DOHH2 (cell line): ENCODE measurements at regions not wholly inside any gene's neighbourhood (a gene's known extent, or its start where the extent isn't known, plus 50 kb on each side); places are given as distances from the start of the nearest gene placed in this dataset.

ENCODE experiments used
- H3F3A ChIP-seq: fragments of 200-600 bp; sonication (generic), shearing (Covaris generic); 2 replicates; pipeline ENCODE4 v1.6.0; 2016; ENCODE audit warnings: antibody characterized with exemption, mild to moderate bottlenecking; ENCODE audit not compliant: control insufficient read depth, insufficient read depth
- H3K27ac ChIP-seq: fragments of 200-600 bp; sonication (generic); 2 replicates; pipeline ENCODE4 v1.5.1; 2014; ENCODE audit warnings: low read depth, mild to moderate bottlenecking, low read length, moderate library complexity
- H3K27me3 ChIP-seq: fragments of 200-600 bp; sonication (generic); 2 replicates; pipeline ENCODE4 v1.6.1; 2014; ENCODE audit warnings: mild to moderate bottlenecking, low read length, mixed read lengths; ENCODE audit not compliant: control insufficient read depth
- H3K36me3 ChIP-seq: fragments of 200-600 bp; sonication (generic); 2 replicates; pipeline ENCODE4 v1.6.1; 2014; ENCODE audit warnings: mild to moderate bottlenecking, low read length, moderate library complexity, mixed read lengths; ENCODE audit not compliant: control insufficient read depth
- H3K4me1 ChIP-seq: fragments of 200-600 bp; sonication (generic); 2 replicates; pipeline ENCODE4 v1.6.1; 2014; ENCODE audit warnings: mild to moderate bottlenecking, low read length, mixed read lengths; ENCODE audit not compliant: control insufficient read depth
- H3K4me2 ChIP-seq: fragments of 200-600 bp; sonication (generic); 2 replicates; pipeline ENCODE4 v1.6.0; 2014; ENCODE audit warnings: mild to moderate bottlenecking, low read length, moderate library complexity
- H3K4me3 ChIP-seq: fragments of 200-600 bp; sonication (generic); 2 replicates; pipeline ENCODE4 v1.5.1; 2014; ENCODE audit warnings: mild to moderate bottlenecking, low read length, mixed read lengths
- H3K79me2 ChIP-seq: fragments of 200-600 bp; sonication (generic); 2 replicates; pipeline ENCODE4 v1.6.1; 2014; ENCODE audit warnings: mild to moderate bottlenecking, low read length, mixed read lengths; ENCODE audit not compliant: control insufficient read depth
- H3K9me2 ChIP-seq: fragments of 200-600 bp; sonication (generic); replicated peaks from 2 replicates; pipeline ENCODE4 v1.6.1; 2014; ENCODE audit warnings: mild to moderate bottlenecking, low read length, mixed read lengths; ENCODE audit not compliant: control insufficient read depth
- H3K9me3 ChIP-seq: fragments of 200-600 bp; sonication (generic); 2 replicates; pipeline ENCODE4 v1.6.1; 2014; ENCODE audit warnings: antibody characterized with exemption, low read length, mixed read lengths; ENCODE audit not compliant: control insufficient read depth, insufficient read depth
- H4K20me1 ChIP-seq: fragments of 200-600 bp; sonication (generic); 2 replicates; pipeline ENCODE4 v1.6.0; 2014; ENCODE audit warnings: low read depth, mild to moderate bottlenecking, antibody characterized with exemption, low read length, moderate library complexity; ENCODE audit not compliant: control insufficient read depth, insufficient read depth
- EZH2phosphoT487 ChIP-seq: fragments of 200-600 bp; sonication (generic); IDR thresholded peaks from 2 replicates; pipeline ENCODE4 v1.6.1; 2017; ENCODE audit warnings: borderline replicate concordance, mild to moderate bottlenecking, antibody characterized with exemption, low read length, moderate library complexity, mixed read lengths
- TF ChIP-seq, protein P1 (sequence below): fragments of 200-600 bp; sonication (generic); IDR thresholded peaks from one replicate; pipeline ENCODE4 v1.5.1; 2014; ENCODE audit warnings: antibody characterized with exemption, mild to moderate bottlenecking, low read depth, low read length; ENCODE audit not compliant: poor library complexity, severe bottlenecking

DNA sequence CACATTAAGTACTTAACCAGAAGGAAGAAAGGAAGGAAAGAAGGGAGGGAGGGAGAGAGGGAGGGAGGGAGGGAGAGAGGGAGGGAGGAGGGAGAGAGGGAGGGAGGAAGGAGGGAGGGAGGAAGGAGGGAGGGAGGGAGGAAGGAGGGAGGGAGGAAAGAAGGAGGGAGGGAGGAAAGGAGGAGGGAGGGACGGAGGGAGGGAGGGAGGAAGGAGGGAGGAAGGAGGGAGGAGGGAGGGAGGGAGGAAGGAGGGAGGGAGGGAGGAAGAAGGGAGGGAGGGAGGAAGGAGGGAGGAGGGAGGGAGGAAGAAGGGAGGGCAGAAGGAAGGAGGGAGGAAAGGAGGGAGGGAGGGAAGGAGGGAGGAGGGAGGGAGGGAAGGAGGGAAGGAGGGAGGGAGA is 363.3 kb downstream of the MBD2 start:
- TF ChIP-seq EZH2phosphoT487: no peak
- TF ChIP-seq, protein P1, sequence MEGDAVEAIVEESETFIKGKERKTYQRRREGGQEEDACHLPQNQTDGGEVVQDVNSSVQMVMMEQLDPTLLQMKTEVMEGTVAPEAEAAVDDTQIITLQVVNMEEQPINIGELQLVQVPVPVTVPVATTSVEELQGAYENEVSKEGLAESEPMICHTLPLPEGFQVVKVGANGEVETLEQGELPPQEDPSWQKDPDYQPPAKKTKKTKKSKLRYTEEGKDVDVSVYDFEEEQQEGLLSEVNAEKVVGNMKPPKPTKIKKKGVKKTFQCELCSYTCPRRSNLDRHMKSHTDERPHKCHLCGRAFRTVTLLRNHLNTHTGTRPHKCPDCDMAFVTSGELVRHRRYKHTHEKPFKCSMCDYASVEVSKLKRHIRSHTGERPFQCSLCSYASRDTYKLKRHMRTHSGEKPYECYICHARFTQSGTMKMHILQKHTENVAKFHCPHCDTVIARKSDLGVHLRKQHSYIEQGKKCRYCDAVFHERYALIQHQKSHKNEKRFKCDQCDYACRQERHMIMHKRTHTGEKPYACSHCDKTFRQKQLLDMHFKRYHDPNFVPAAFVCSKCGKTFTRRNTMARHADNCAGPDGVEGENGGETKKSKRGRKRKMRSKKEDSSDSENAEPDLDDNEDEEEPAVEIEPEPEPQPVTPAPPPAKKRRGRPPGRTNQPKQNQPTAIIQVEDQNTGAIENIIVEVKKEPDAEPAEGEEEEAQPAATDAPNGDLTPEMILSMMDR: no peak
- H3K27ac ChIP-seq: no peak overlapping the region
- H3K9me3 ChIP-seq: no peaks in the 10 kb centered on the region
- no peak overlapping the region for H3K4me3 ChIP-seq
- H3K9me2 ChIP-seq: no peaks in the 10 kb centered on the region
- H3K36me3 ChIP-seq: no peaks in the 10 kb centered on the region
- H3K27me3 ChIP-seq: no peaks in the 10 kb centered on the region
- H3K79me2 ChIP-seq: no peaks in the 10 kb centered on the region
- no peak overlapping the region for H3K4me2 ChIP-seq
- no peaks in the 10 kb centered on the region for H3F3A ChIP-seq
- no peaks in the 10 kb centered on the region for H4K20me1 ChIP-seq
- H3K4me1 ChIP-seq: no peaks in the 10 kb centered on the region

DNA sequence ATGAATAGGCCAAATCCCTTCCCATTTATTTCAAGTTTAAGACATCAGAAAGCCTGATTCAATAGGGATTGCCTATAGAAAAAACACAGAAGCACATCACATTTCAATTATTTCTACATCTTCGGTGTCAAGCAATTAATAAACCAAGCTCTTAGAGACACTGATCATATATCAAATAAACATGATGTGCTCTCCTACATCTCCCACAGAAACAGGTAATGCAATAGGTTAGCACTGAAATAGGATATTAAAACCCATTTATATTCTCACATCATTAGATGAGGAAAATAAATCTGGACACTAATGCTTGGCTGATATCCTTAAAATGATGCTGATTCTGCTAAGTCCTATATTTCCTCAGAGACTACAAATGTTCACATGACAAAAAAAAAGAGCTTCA is 364.7 kb downstream of the MBD2 start:
- H3K79me2 ChIP-seq: no peaks in the 10 kb centered on the region
- no peaks in the 10 kb centered on the region for H3K27me3 ChIP-seq
- H4K20me1 ChIP-seq: no peaks in the 10 kb centered on the region
- no peak overlapping the region for H3K4me3 ChIP-seq
- H3K27ac ChIP-seq: no peak overlapping the region
- no peaks in the 10 kb centered on the region for H3K9me3 ChIP-seq
- no peaks in the 10 kb centered on the region for H3K36me3 ChIP-seq
- no peaks in the 10 kb centered on the region for H3K4me1 ChIP-seq
- TF ChIP-seq, protein P1: no peak
- no peak for TF ChIP-seq EZH2phosphoT487
- H3F3A ChIP-seq: no peaks in the 10 kb centered on the region
- no peak overlapping the region for H3K4me2 ChIP-seq
- no peaks in the 10 kb centered on the region for H3K9me2 ChIP-seq

DNA sequence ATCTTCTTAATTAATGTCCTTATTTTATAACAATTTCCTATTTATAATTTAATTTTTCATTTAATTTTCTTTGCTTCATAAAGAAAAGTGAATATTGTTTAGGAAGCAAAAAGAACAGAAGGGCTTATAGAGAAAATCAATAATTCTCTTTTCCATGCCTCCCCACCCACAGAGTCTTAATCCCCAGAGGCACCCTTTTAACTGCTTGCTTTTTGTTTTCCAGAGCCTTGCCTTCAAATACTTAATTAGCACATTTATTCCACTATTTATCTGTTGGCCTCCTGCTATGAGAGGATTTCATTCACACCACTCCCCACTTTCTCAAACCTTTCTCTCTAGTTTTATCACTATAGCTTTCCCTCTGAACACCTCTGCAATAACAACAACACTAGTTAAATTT is 373.6 kb downstream of the MBD2 start:
- Histone ChIP-seq H3K4me1 (no peaks in the 10 kb centered on the region), H4K20me1 (no peaks in the 10 kb centered on the region), H3K36me3 (no peaks in the 10 kb centered on the region), H3K27ac (no peak overlapping the region), H3K27me3 (no peaks in the 10 kb centered on the region), H3K4me2 (no peak overlapping the region), H3K4me3 (no peak overlapping the region), H3K9me2 (no peaks in the 10 kb centered on the region; the same call in 1 of the 2 replicates), H3K9me3 (no peaks in the 10 kb centered on the region), H3F3A (no peaks in the 10 kb centered on the region), H3K79me2 (no peaks in the 10 kb centered on the region)
- TF ChIP-seq, protein P1: no peak
- no peak for TF ChIP-seq EZH2phosphoT487

DNA sequence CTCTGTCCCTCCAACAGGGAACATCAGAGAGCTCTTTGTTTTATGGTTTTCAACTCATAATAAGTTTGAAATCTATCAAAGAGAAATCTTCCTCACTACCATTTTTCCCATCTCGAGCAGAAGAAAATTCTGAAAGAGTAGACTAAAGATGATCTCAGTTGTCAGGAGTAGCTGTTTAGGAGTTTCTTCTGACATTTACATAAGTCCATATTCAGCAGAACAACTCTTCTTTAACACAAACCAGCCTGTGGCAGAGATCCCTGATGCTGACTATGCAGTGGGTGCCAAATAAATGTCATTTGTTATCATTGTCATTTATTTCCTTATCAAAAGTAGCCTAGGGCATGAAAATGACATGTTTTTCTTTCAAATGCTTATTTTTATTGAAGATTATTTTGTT is 380.7 kb downstream of the MBD2 start:
- no peaks in the 10 kb centered on the region for H3K79me2 ChIP-seq
- H3F3A ChIP-seq: no peaks in the 10 kb centered on the region
- TF ChIP-seq, protein P1: no peak
- TF ChIP-seq EZH2phosphoT487: no peak
- no peak overlapping the region for H3K4me3 ChIP-seq
- no peaks in the 10 kb centered on the region for H3K36me3 ChIP-seq
- no peaks in the 10 kb centered on the region for H3K9me2 ChIP-seq
- no peaks in the 10 kb centered on the region for H3K27me3 ChIP-seq
- no peaks in the 10 kb centered on the region for H4K20me1 ChIP-seq
- no peak overlapping the region for H3K4me2 ChIP-seq
- no peak overlapping the region for H3K27ac ChIP-seq
- no peaks in the 10 kb centered on the region for H3K4me1 ChIP-seq
- no peaks in the 10 kb centered on the region for H3K9me3 ChIP-seq
